Keratinocyte (primary cell): ENCODE measurements at regions not wholly inside any gene's neighbourhood (a gene's known extent, or its start where the extent isn't known, plus 50 kb on each side); places are given as distances from the start of the nearest gene placed in this dataset.

Experiments
- DNase-seq: peaks from one replicate; pipeline ENCODE4 v3.0.0-alpha.2; 2011; ENCODE audit warnings: low read depth, missing footprints, low spot score
- FAIRE-seq: peaks from 2 replicates; lab custom pipeline; 2011; peaks lifted over from hg19 to GRCh38; lab: Jason Lieb, UNC
- H2AFZ ChIP-seq: 2 replicates; pipeline ENCODE4 v1.6.0; 2012; ENCODE audit warnings: low read length, control low read depth, inconsistent platforms; ENCODE audit not compliant: control insufficient read depth
- H3K27ac ChIP-seq: 2 replicates; pipeline ENCODE4 v1.5.1; 2011; ENCODE audit warnings: low read length; ENCODE audit not compliant: control insufficient read depth, insufficient read depth
- H3K27me3 ChIP-seq: 3 replicates; pipeline ENCODE4 v1.6.0; 2011; ENCODE audit warnings: low read length; ENCODE audit not compliant: control insufficient read depth, insufficient read depth; ENCODE audit errors: extremely low read depth
- H3K36me3 ChIP-seq, 2 experiments: 2 replicates in 1 of 2; 3 replicates in 1 of 2; pipeline ENCODE4 v1.5.1; 2011; ENCODE audit warnings: low read length in 2 of 2, mild to moderate bottlenecking in 1 of 2; ENCODE audit not compliant: control insufficient read depth in 2 of 2, insufficient read depth in 2 of 2; ENCODE audit errors: extremely low read depth in 1 of 2
- H3K4me1 ChIP-seq: 3 replicates; pipeline ENCODE4 v1.5.1; 2011; ENCODE audit warnings: low read length; ENCODE audit not compliant: control insufficient read depth, insufficient read depth; ENCODE audit errors: extremely low read depth
- H3K4me2 ChIP-seq: 3 replicates; pipeline ENCODE4 v1.6.0; 2011; ENCODE audit warnings: low read depth, low read length; ENCODE audit not compliant: control insufficient read depth, insufficient read depth; ENCODE audit errors: extremely low read depth
- H3K4me3 ChIP-seq, 3 experiments: fragments of 200-600 bp in 1 of 3; sonication (generic) in 1 of 3; 2 replicates in 2 of 3; 3 replicates in 1 of 3; pipeline ENCODE4 v1.5.1; 2011 to 2016; ENCODE audit warnings: low read length in 3 of 3, mild to moderate bottlenecking in 3 of 3, control low read depth in 2 of 3, inconsistent platforms in 1 of 3, low read depth in 1 of 3, mixed read lengths in 1 of 3, mixed run types in 1 of 3, moderate library complexity in 1 of 3; ENCODE audit not compliant: control insufficient read depth in 2 of 3, insufficient read depth in 2 of 3; ENCODE audit errors: extremely low read depth in 1 of 3
- H3K79me2 ChIP-seq: 2 replicates; pipeline ENCODE4 v1.6.0; 2012; ENCODE audit warnings: low read length; ENCODE audit not compliant: control insufficient read depth, insufficient read depth
- H3K9ac ChIP-seq: 3 replicates; pipeline ENCODE4 v1.6.0; 2011; ENCODE audit warnings: low read length; ENCODE audit not compliant: control insufficient read depth, insufficient read depth; ENCODE audit errors: extremely low read depth
- H3K9me1 ChIP-seq: 3 replicates; pipeline ENCODE4 v1.6.0; 2011; ENCODE audit warnings: low read length; ENCODE audit not compliant: control insufficient read depth, insufficient read depth; ENCODE audit errors: extremely low read depth
- H3K9me3 ChIP-seq: 2 replicates; pipeline ENCODE4 v1.5.1; 2012; ENCODE audit warnings: low read depth, low read length; ENCODE audit not compliant: control insufficient read depth
- H4K20me1 ChIP-seq: 3 replicates; pipeline ENCODE4 v1.6.0; 2011; ENCODE audit warnings: low read length; ENCODE audit not compliant: control insufficient read depth, insufficient read depth; ENCODE audit errors: extremely low read depth
- EZH2 ChIP-seq: IDR thresholded peaks from one replicate; pipeline ENCODE4 v1.6.1; 2012; ENCODE audit warnings: inconsistent platforms, mild to moderate bottlenecking, low read length, moderate library complexity
- dilution Hi-C: fragments of 300-500 bp; cut with MboI; formaldehyde crosslinking; loops from one replicate; pipeline ENCODE4 v1.7.0; 2020; ENCODE audit warnings: low sequenced_read_pairs; ENCODE audit not compliant: extremely low pct_ligation_motif_present
- TF ChIP-seq, protein P1 (sequence below), 3 experiments: IDR thresholded peaks in 1 of 3; conservative IDR thresholded peaks in 1 of 3; optimal IDR thresholded peaks in 1 of 3; 2 replicates in 2 of 3; 3 replicates in 1 of 3; pipeline versions ENCODE3 to v1.5.1; 2011; ENCODE audit warnings: low read length in 3 of 3, mild to moderate bottlenecking in 3 of 3, moderate library complexity in 2 of 3, control low read depth in 1 of 3, inconsistent platforms in 1 of 3; ENCODE audit not compliant: insufficient read depth in 2 of 3; ENCODE audit errors: extremely low read depth in 1 of 3

GRCh38 chr1:4375812-4376211, 278.6 kb upstream of the AJAP1 start:
- Histone ChIP-seq H3K4me2 (no peak overlapping the region), H3K4me1 (no peaks in the 10 kb centered on the region), H3K27ac (no peak overlapping the region), H4K20me1 (no peaks in the 10 kb centered on the region), H3K79me2 (no peaks in the 10 kb centered on the region), H3K9me1 (no peaks in the 10 kb centered on the region), H3K27me3 (no peaks in the 10 kb centered on the region), H3K36me3 (no peaks in the 10 kb centered on the region), H3K9ac (no peak overlapping the region), H3K9me3 (peaks cover 3% of the 10 kb centered on the region), H3K4me3 (no peak overlapping the region), H2AFZ (no peak overlapping the region)
- dilution Hi-C loops = no loop called here
- FAIRE-seq = no peak
- TF ChIP-seq, protein P1, sequence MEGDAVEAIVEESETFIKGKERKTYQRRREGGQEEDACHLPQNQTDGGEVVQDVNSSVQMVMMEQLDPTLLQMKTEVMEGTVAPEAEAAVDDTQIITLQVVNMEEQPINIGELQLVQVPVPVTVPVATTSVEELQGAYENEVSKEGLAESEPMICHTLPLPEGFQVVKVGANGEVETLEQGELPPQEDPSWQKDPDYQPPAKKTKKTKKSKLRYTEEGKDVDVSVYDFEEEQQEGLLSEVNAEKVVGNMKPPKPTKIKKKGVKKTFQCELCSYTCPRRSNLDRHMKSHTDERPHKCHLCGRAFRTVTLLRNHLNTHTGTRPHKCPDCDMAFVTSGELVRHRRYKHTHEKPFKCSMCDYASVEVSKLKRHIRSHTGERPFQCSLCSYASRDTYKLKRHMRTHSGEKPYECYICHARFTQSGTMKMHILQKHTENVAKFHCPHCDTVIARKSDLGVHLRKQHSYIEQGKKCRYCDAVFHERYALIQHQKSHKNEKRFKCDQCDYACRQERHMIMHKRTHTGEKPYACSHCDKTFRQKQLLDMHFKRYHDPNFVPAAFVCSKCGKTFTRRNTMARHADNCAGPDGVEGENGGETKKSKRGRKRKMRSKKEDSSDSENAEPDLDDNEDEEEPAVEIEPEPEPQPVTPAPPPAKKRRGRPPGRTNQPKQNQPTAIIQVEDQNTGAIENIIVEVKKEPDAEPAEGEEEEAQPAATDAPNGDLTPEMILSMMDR (optimal IDR thresholded peaks at IDR 0.05 in 1 of 3, IDR thresholded peaks at IDR 0.05 in 1 of 3, conservative IDR thresholded peaks at IDR 0.05 in 1 of 3; ENCODE audit: extremely low read depth in 1 of 3, insufficient read depth in 2 of 3, low read length in 3 of 3) = no peak
- TF ChIP-seq EZH2 = no peak
- no peak for DNase-seq

DNA sequence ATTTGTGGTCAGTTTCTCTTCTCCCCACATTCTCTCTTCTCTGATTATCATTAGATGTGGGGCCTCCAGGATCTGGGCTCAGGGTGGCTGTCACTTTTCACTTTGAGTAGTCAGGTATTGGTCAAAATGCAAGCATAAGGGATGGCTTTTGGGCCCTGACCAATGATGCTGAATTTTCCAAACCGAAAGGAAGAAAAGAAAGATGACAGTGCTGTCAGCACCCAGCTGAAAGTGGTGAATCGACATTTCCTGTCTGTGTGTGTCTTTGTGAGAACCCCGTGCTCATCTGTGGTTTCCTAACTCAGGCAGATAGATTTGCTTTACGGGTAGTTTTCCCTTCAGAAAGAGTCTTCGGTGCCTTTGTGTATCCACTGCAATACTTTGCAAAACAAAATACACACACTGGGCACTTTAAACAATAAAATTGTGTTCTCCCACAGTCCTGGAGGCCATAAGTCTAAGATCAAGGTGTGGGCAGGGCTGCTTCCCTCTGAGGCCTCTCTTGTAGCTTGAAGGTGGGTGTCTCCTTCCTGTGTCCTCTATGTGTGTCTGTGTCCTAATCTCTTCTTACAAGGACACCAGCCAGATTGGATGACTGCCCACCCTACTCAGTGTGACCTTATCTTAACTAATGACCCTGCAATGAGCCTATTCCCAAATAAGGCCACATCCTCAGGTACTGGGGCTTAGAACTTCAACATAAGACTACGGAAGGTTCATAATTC, 274.8 kb upstream of the AJAP1 start:
- H3K79me2 ChIP-seq = no peaks in the 10 kb centered on the region
- H3K36me3 ChIP-seq = no peaks in the 10 kb centered on the region
- H2AFZ ChIP-seq = no peak overlapping the region
- no peak overlapping the region for H3K4me3 ChIP-seq
- H4K20me1 ChIP-seq = no peaks in the 10 kb centered on the region
- dilution Hi-C loops = no loop called here
- TF ChIP-seq, protein P1 (optimal IDR thresholded peaks at IDR 0.05 in 1 of 3, IDR thresholded peaks at IDR 0.05 in 1 of 3, conservative IDR thresholded peaks at IDR 0.05 in 1 of 3; ENCODE audit: extremely low read depth in 1 of 3, insufficient read depth in 2 of 3, low read length in 3 of 3) = no peak
- no peak for TF ChIP-seq EZH2
- H3K9me3 ChIP-seq = no peaks in the 10 kb centered on the region
- H3K4me2 ChIP-seq = no peak overlapping the region
- H3K9ac ChIP-seq = no peak overlapping the region
- no peak for FAIRE-seq
- H3K4me1 ChIP-seq = no peaks in the 10 kb centered on the region
- H3K9me1 ChIP-seq = no peaks in the 10 kb centered on the region
- no peak overlapping the region for H3K27ac ChIP-seq
- no peaks in the 10 kb centered on the region for H3K27me3 ChIP-seq
- DNase-seq = no peak
